Psoas muscle (tissue), 7 donors: ENCODE measurements at regions not wholly inside any gene's neighbourhood (a gene's known extent, or its start where the extent isn't known, plus 50 kb on each side); places are given as distances from the start of the nearest gene placed in this dataset.

Experiments used
- ATAC-seq, 4 donors: fragments of 200-7000 bp; cut with Tn5 transposase; one replicate each; pipeline ENCODE4 v1.9.1; 2020; ENCODE audit warnings: moderate library complexity in 3 of 4, mild to moderate bottlenecking in 2 of 4
- DNase-seq, 2 donors: peaks; one replicate each; pipeline ENCODE4 v3.0.0-alpha.2; 2020
- H3K27ac ChIP-seq: fragments of 200-600 bp; one replicate; pipeline ENCODE4 v1.8.0; 2022
- H3K27me3 ChIP-seq, 3 donors: fragments of 200-600 bp in 1 of 3; one replicate each; pipeline versions ENCODE4 v1.6.1 to v1.8.0; 2013 to 2022; ENCODE audit warnings: low read length in 2 of 3, mild to moderate bottlenecking in 2 of 3, moderate library complexity in 1 of 3; ENCODE audit not compliant: insufficient read depth in 3 of 3
- H3K36me3 ChIP-seq, 2 donors: fragments of 200-600 bp in 1 of 2; one replicate each; pipeline versions ENCODE4 v1.6.1 to v1.8.0; 2013 to 2022; ENCODE audit warnings: low read depth in 1 of 2, mild to moderate bottlenecking in 1 of 2, moderate library complexity in 1 of 2; ENCODE audit not compliant: insufficient read depth in 1 of 2
- H3K4me1 ChIP-seq: fragments of 200-600 bp; one replicate; pipeline ENCODE4 v1.8.0; 2022
- H3K4me3 ChIP-seq: fragments of 200-600 bp; one replicate; pipeline ENCODE4 v1.8.0; 2022; ENCODE audit warnings: mild to moderate bottlenecking
- H3K9me3 ChIP-seq: fragments of 200-600 bp; one replicate; pipeline ENCODE4 v1.8.0; 2022
- CTCF ChIP-seq: fragments of 200-600 bp; IDR thresholded peaks from one replicate; pipeline ENCODE4 v1.8.0; 2022; ENCODE audit warnings: antibody characterized with exemption
- WGBS, 3 donors: extraction: QIAGEN DNeasy Blood & Tissue Kit; methylation state at CpG; one replicate each; pipeline versions ENCODE4 v1.1.6 to v1.1.7; 2013; 5-methylcytosine and 5-hydroxymethylcytosine counted together
- intact Hi-C, 2 donors: fragments of 100-400 bp; cut with DNase I; formaldehyde crosslinking; loops; one replicate each; pipeline versions ENCODE4 v1.11.0 to v1.14.2; 2022
- donor health status: healthy with polysubstance abuse.
- donor health status: DM: no; HTN: no; CAD: no; lungs with moderate emphysema.
- donor health status: Bipolar disorder and iron deficiency.
- donor health status: healthy.
- donor health status: DM: yes; HTN: yes; CAD: no.
- donor health status: DM: no; HTN: no; CAD: no.
- donor health status: DM: yes; HTN: yes; CAD: no.

- 73 to 81% (median 79%) methylated on average over 2 of the region's 2 CpGs for WGBS, 3 donors
- ATAC-seq (no peak), DNase-seq (no peak)
- TF ChIP-seq CTCF = no peak
- intact Hi-C loops = no loop called here
- no peak overlapping the region for H3K4me3 ChIP-seq
- peaks cover 9% of the 10 kb centered on the region for H3K4me1 ChIP-seq
- H3K36me3 ChIP-seq = no peaks in the 10 kb centered on the region
- H3K27ac ChIP-seq = no peak overlapping the region
- H3K9me3 ChIP-seq = no peaks in the 10 kb centered on the region
- H3K27me3 ChIP-seq = no peaks in the 10 kb centered on the region
These were observed 1095.2 kb downstream of the GRIK2 start for GRCh38 chr6:102488729-102489128.

DNA sequence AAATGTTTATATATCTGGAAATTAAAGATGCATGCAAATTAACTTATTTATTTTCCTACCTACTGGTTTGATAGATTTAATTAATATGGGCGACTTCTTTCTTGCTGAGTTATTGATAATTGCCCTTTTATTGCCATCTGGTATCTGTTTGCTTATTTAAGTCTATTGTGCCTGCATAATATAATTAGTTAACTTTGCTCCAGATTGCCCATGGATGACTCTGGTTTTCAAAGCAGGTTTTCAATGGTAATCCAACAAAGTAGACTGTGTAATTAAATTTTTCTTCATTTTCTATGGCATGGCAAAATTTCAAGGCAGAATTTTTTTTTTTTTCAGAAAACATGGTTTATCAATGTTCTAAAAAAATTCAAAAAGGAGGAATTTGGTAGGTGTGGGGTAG is 1092.0 kb downstream of the GRIK2 start:
- DNase-seq = no peak
- no peaks in the 10 kb centered on the region for H3K9me3 ChIP-seq
- no peak overlapping the region for H3K27ac ChIP-seq
- WGBS, 3 donors = 60 to 73% (median 60%) methylated on average over 1 of the region's 1 CpG
- no peaks in the 10 kb centered on the region for H3K36me3 ChIP-seq
- intact Hi-C loops = no loop called here
- H3K4me1 ChIP-seq = peaks cover 9% of the 10 kb centered on the region
- H3K27me3 ChIP-seq = no peaks in the 10 kb centered on the region
- ATAC-seq = no peak
- TF ChIP-seq CTCF = no peak
- H3K4me3 ChIP-seq = no peak overlapping the region

DNA sequence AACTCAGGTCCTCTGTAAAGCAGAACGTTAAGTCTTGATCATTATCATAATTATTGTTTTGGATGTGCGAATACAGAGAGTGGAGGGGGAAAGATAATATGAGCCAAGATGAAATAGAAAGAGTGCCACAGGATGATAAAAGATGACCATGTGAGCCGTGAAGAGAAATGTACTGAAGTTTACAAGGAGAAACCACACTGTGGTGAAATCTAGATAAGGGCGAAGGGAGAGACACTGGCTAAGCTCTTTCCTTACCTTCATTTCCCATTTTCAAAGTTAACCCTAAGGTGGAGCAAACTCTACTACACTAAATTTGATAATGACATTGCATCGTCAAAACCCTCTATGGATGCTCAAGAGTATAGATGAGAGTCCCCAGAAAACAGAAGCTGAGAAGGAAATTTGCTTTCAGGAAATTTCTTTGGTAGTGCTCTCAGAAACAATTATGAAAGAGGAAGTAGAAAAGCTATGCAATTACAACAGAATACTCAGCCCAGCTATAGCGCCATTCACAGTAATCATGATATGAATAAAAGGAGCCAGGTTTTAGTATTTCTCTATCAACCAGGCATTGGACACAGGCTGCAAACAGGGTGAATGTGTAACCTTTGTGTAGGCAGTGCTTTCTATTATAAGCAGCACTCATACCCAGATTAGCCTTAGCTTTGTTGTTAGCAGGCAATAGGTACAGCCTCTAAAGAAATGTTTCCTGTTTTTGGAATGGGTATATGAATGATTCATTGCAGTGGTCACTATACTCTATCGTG is 1080.7 kb downstream of the GRIK2 start:
- 78 to 82% (median 81%) methylated on average over 7 of the region's 7 CpGs for WGBS, 3 donors
- no peak overlapping the region for H3K27ac ChIP-seq
- ATAC-seq (no peak), DNase-seq (no peak)
- H3K27me3 ChIP-seq = no peaks in the 10 kb centered on the region
- H3K4me3 ChIP-seq = no peak overlapping the region
- H3K36me3 ChIP-seq = no peaks in the 10 kb centered on the region
- intact Hi-C loops = no loop called here
- no peaks in the 10 kb centered on the region for H3K9me3 ChIP-seq
- no peaks in the 10 kb centered on the region for H3K4me1 ChIP-seq
- no peak for TF ChIP-seq CTCF

- 80 to 87% (median 83%) methylated on average over 4 of the region's 4 CpGs for WGBS, 3 donors
- H3K27me3 ChIP-seq = no peaks in the 10 kb centered on the region
- no peak for ATAC-seq
- H3K4me1 ChIP-seq = no peaks in the 10 kb centered on the region
- no peaks in the 10 kb centered on the region for H3K36me3 ChIP-seq
- DNase-seq = no peak
- H3K27ac ChIP-seq = no peak overlapping the region
- intact Hi-C loops = no loop called here
- H3K4me3 ChIP-seq = no peak overlapping the region
- H3K9me3 ChIP-seq = no peaks in the 10 kb centered on the region
- TF ChIP-seq CTCF = no peak
These were observed 1065.5 kb downstream of the GRIK2 start for GRCh38 chr6:102458990-102459389.

DNA sequence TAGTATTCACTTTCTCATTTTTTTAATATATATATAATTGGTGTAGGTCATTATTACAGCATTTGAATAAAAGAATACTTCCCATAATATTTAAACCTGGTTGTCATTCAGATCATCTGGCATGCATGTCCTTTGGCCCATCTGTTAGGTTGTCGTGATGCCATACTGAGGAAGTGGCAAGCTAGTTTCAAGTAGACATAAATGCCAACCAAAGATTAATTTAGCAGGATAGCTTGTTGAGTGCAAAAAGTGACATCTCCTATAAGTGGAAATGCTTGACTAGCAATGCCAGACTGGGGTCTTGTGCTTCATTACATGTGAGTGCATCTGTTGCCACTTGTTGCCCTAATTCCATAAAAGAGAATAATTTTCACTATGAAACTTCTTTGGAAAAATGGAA is 1044.7 kb downstream of the GRIK2 start:
- no peak for TF ChIP-seq CTCF
- no peak overlapping the region for H3K4me3 ChIP-seq
- DNase-seq (no peak), ATAC-seq (no peak)
- H3K4me1 ChIP-seq = no peaks in the 10 kb centered on the region
- no peaks in the 10 kb centered on the region for H3K9me3 ChIP-seq
- no peaks in the 10 kb centered on the region for H3K27me3 ChIP-seq
- no peaks in the 10 kb centered on the region for H3K36me3 ChIP-seq
- intact Hi-C loops = no loop called here
- H3K27ac ChIP-seq = no peak overlapping the region
- WGBS, 3 donors = 41 to 62% (median 43%) methylated on average over 1 of the region's 1 CpG
